Fibroblast of lung (primary cell): ENCODE measurements at regions not wholly inside any gene's neighbourhood (a gene's known extent, or its start where the extent isn't known, plus 50 kb on each side); places are given as distances from the start of the nearest gene placed in this dataset.

ENCODE experiments used
- EZH2 ChIP-seq: IDR thresholded peaks from 2 replicates; pipeline ENCODE4 v1.5.1; 2012; ENCODE audit warnings: low read length, control low read depth, mild to moderate bottlenecking; ENCODE audit errors: missing control alignments
- TF ChIP-seq, protein P1 (sequence below), 2 donors: IDR thresholded peaks in 1 of 2; conservative IDR thresholded peaks in 1 of 2; 1 replicate in 1 of 2; 2 replicates in 1 of 2; pipeline ENCODE4 v1.5.1; 2011 to 2012; ENCODE audit warnings: low read length in 2 of 2, control low read depth in 1 of 2, inconsistent platforms in 1 of 2, low read depth in 1 of 2, mild to moderate bottlenecking in 1 of 2

- TF ChIP-seq, protein P1, sequence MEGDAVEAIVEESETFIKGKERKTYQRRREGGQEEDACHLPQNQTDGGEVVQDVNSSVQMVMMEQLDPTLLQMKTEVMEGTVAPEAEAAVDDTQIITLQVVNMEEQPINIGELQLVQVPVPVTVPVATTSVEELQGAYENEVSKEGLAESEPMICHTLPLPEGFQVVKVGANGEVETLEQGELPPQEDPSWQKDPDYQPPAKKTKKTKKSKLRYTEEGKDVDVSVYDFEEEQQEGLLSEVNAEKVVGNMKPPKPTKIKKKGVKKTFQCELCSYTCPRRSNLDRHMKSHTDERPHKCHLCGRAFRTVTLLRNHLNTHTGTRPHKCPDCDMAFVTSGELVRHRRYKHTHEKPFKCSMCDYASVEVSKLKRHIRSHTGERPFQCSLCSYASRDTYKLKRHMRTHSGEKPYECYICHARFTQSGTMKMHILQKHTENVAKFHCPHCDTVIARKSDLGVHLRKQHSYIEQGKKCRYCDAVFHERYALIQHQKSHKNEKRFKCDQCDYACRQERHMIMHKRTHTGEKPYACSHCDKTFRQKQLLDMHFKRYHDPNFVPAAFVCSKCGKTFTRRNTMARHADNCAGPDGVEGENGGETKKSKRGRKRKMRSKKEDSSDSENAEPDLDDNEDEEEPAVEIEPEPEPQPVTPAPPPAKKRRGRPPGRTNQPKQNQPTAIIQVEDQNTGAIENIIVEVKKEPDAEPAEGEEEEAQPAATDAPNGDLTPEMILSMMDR (conservative IDR thresholded peaks at IDR 0.05 in 1 of 2, IDR thresholded peaks at IDR 0.05 in 1 of 2; ENCODE audit: low read depth in 1 of 2, low read length in 2 of 2): no peak
- no peak for TF ChIP-seq EZH2
These were observed 648.8 kb downstream of the NXPH1 start for GRCh38 chr7:9082203-9082602.
